ENCODE measurements at regions not wholly inside any gene's neighbourhood (a gene's known extent, or its start where the extent isn't known, plus 50 kb on each side); places are given as distances from the start of the nearest gene placed in this dataset.

DNA sequence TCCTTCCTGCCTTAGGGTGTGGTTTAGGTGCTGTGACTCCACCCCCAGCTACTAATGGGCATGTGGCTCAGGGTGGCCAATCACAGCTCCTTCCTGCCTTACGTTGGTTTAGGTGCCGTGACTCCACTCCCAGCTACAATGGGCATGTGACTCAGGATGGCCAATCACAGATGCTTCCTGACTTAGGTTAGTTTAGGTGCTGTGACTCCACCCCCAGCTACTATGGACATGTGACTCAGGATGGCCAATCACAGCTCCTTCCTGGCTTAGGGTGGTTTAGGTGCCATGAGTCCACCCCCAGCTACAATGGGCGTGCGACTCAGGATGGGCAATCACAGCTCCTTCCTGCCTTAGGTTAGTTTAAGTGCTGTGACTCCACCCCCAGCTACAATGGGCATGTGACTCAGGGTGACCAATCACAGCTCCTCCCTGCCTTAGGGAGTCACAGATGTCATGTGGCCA is 163.9 kb downstream of the TBX5 start:
- TF ChIP-seq POLR2A (IDR thresholded peaks at IDR 0.05) (no peak), POLR2AphosphoS5 (IDR thresholded peaks at IDR 0.05) (no peak), EP300 (IDR thresholded peaks at IDR 0.05) (no peak)
- TF ChIP-seq, protein P1, sequence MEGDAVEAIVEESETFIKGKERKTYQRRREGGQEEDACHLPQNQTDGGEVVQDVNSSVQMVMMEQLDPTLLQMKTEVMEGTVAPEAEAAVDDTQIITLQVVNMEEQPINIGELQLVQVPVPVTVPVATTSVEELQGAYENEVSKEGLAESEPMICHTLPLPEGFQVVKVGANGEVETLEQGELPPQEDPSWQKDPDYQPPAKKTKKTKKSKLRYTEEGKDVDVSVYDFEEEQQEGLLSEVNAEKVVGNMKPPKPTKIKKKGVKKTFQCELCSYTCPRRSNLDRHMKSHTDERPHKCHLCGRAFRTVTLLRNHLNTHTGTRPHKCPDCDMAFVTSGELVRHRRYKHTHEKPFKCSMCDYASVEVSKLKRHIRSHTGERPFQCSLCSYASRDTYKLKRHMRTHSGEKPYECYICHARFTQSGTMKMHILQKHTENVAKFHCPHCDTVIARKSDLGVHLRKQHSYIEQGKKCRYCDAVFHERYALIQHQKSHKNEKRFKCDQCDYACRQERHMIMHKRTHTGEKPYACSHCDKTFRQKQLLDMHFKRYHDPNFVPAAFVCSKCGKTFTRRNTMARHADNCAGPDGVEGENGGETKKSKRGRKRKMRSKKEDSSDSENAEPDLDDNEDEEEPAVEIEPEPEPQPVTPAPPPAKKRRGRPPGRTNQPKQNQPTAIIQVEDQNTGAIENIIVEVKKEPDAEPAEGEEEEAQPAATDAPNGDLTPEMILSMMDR (IDR thresholded peaks at IDR 0.05), result no peak

Measured in gastroesophageal sphincter (tissue), 3 donors.